GM12874 (cell line): ENCODE measurements at regions not wholly inside any gene's neighbourhood (a gene's known extent, or its start where the extent isn't known, plus 50 kb on each side); places are given as distances from the start of the nearest gene placed in this dataset.

Experiments used
- CTCF ChIP-seq: IDR thresholded peaks from 2 replicates; pipeline ENCODE4 v1.5.1; 2011; ENCODE audit warnings: low read depth, mild to moderate bottlenecking, control low read depth, low read length, moderate library complexity; ENCODE audit not compliant: insufficient read depth

GRCh38 chr12:114160445-114160844 is 194.3 kb upstream of the RBM19 start:
- TF ChIP-seq CTCF = no peak

GRCh38 chr12:114152890-114153289 is 186.8 kb upstream of the RBM19 start:
- TF ChIP-seq CTCF = no peak

- TF ChIP-seq CTCF = no peak
These were observed 185.9 kb upstream of the RBM19 start for GRCh38 chr12:114152066-114152465.

GRCh38 chr12:114141921-114142564 is 175.9 kb upstream of the RBM19 start:
- no peak for TF ChIP-seq CTCF

- no peak for TF ChIP-seq CTCF
These were observed 174.5 kb upstream of the RBM19 start for GRCh38 chr12:114140576-114140975.

- TF ChIP-seq CTCF = no peak
These were observed 170.5 kb upstream of the RBM19 start for GRCh38 chr12:114136631-114137030.

GRCh38 chr12:114134922-114135321 is 168.8 kb upstream of the RBM19 start:
- TF ChIP-seq CTCF = no peak

- TF ChIP-seq CTCF = no peak
These were observed 165.7 kb upstream of the RBM19 start for GRCh38 chr12:114131824-114132223.
